GM19372 (cell line): ENCODE measurements at regions not wholly inside any gene's neighbourhood (a gene's known extent, or its start where the extent isn't known, plus 50 kb on each side); places are given as distances from the start of the nearest gene placed in this dataset.

Source experiments
- ATAC-seq: cut with Tn5 transposase; IDR thresholded peaks from one replicate; pipeline ENCODE4 v1.9.1; 2021; ENCODE audit warnings: mild to moderate bottlenecking, low read depth, moderate library complexity; ENCODE audit not compliant: unreplicated experiment

- ATAC-seq: no peak
Measured at GRCh38 chr12:23424685-23425084, 524.8 kb downstream of the SOX5 start.

GRCh38 chr12:23426328-23426727 is 523.1 kb downstream of the SOX5 start:
- no peak for ATAC-seq

GRCh38 chr12:23428758-23429157 is 520.7 kb downstream of the SOX5 start:
- no peak for ATAC-seq

- ATAC-seq: no peak
Measured at GRCh38 chr12:23431006-23431405, 518.5 kb downstream of the SOX5 start.

GRCh38 chr12:23433121-23433520 is 516.3 kb downstream of the SOX5 start:
- no peak for ATAC-seq

- no peak for ATAC-seq
Measured at GRCh38 chr12:23434154-23434553, 515.3 kb downstream of the SOX5 start.

- no peak for ATAC-seq
Measured at GRCh38 chr12:23446746-23447145, 502.7 kb downstream of the SOX5 start.

GRCh38 chr12:23450810-23451209 is 498.7 kb downstream of the SOX5 start:
- ATAC-seq: no peak

GRCh38 chr12:23455283-23455682 is 494.2 kb downstream of the SOX5 start:
- no peak for ATAC-seq

- no peak for ATAC-seq
Measured at GRCh38 chr12:23458640-23459039, 490.8 kb downstream of the SOX5 start.

GRCh38 chr12:23462546-23462945 is 486.9 kb downstream of the SOX5 start:
- ATAC-seq: no peak

- no peak for ATAC-seq
Measured at GRCh38 chr12:23463172-23463571, 486.3 kb downstream of the SOX5 start.

GRCh38 chr12:23464241-23464812 is 485.1 kb downstream of the SOX5 start:
- ATAC-seq: no peak

- ATAC-seq: no peak
Measured at GRCh38 chr12:23472329-23472971, 477.0 kb downstream of the SOX5 start.

- no peak for ATAC-seq
Measured at GRCh38 chr12:23473071-23473470, 476.4 kb downstream of the SOX5 start.

- no peak for ATAC-seq
Measured at GRCh38 chr12:23474438-23474976, 475.0 kb downstream of the SOX5 start.
